HG03469 (cell line): ENCODE measurements at regions not wholly inside any gene's neighbourhood (a gene's known extent, or its start where the extent isn't known, plus 50 kb on each side); places are given as distances from the start of the nearest gene placed in this dataset.
A peak's percentile ranks its signal among the peaks of the same experiment; 100 is the strongest.

Experiments
- ATAC-seq: cut with Tn5 transposase; IDR thresholded peaks from one replicate; pipeline ENCODE4 v1.9.1; 2021; ENCODE audit warnings: mild to moderate bottlenecking, moderate library complexity, moderate number of reproducible peaks; ENCODE audit not compliant: unreplicated experiment

DNA sequence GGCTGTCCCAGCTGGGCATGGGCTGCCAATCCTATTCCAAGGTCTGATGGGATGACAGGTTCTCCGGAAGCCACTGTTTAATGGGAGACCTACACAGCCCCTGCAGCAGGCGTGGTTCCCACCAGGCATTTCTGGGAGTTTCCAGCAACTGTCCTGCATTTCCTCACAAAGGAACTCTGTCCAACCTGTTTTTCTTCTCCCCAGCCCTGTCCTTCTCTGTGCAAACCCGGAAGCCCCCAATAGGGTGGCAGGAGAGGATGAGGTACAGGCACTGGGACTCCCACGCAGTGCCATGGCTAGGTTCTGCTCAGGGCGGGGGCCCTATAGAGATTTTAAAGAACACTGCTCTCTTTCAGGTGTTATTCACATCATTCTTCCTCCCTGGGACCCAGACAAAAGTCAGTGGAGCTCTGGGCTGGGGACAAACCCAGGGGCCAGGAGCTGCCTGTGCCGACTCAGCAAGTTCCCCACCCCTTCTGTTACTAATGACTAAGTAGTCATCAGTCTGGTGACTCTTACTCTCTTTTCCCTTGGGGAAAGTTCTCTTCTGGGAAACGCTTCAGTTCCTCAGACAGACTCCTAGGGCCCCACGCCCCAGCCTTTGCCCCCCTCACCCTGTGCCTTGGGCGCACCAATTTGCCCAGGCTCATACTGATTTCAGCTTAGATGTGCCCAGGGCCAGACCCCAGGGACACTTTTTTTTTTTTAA is 97.7 kb downstream of the CD47 start:
- ATAC-seq: no peak

DNA sequence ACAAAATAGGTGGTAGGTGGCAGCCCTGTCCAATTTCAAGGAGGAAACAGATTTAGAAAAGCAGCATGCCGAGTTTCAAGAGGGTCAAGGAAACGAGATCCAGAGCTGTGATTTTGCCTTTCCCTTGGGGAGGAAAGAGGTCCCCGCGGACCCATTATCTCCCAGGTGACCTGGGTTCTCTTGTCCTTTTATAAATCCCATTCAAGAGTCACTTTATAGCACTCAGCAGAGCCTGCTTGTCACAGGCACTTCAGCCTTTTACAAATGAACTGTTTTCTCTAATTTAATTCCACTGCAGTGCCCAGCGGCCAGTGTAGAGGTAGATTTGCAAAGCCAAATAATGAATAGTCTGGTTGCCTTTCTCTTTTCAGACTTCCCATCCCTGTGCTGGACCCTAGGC is 99.9 kb downstream of the CD47 start:
- no peak for ATAC-seq

DNA sequence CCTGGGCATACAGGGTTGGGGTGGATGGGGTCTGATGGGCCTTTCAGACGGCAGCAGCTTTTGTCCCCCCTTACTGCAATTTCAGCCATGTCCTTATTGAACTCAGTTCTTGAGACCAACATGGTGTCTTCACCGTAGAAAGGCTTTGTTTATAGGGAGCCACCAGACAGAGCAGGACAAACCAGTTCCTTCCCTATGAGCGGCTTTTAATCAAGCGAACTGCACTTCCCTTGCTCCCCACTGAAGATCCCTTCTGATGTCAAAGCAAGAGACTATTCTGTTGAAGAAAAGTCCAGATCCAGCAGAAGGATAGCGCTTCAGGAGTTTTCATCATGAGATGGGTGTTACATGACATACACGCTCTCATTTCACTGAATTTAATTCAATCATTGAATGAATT is 100.4 kb downstream of the CD47 start:
- no peak for ATAC-seq

DNA sequence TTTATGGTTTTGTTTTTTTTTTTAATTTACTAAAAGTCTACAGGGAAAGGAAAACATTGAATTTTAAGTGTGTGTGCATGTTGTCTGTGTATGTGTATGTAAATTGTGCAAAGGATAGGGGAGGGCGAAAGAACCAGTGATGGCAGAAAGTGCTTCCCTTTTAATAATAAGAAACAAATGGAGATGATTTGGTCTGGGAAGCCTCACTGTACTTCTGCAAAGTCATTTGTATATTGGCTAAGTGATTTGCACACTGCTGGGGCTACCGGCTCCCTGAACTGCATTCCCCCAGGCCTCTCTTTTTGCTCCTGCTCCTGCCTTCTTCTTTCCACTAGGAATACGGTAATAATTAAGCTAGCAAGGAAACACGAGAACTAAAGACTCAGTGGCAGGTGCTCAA is 101.2 kb downstream of the CD47 start:
- ATAC-seq: no peak

DNA sequence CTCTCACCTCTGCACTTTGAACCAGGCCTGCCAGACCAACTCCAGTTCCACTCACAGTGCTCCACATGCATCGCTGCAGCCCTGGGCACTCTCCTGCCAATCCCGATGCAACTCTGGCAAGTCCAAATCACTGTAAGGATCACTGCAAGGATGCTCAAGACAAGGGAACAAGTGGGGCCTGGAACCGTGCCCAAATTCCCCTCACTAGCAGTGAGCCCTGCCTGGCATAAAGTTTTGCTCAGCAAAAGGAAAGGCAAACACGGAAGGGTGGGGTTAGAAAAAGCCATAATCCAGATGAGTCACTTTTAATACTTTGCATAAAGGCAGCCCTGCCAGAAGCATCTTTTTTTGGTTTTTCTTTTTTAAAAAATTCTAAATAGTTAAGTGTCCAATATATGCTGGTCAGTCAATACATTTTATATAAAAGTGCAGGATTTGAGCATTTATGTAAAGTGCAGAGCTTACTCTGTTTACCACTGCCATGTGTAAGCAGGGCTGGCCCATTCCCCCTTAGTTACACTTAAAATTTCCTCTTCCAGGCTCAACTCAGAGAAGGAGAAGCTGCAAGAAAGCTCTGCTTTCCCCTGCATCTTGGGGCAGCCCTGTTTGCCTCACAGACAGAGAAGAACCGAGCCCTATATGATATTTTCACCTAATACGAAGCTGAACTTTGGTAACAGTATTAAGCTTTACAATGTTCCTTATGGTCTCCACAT is 102.2 kb downstream of the CD47 start:
- ATAC-seq: no peak

DNA sequence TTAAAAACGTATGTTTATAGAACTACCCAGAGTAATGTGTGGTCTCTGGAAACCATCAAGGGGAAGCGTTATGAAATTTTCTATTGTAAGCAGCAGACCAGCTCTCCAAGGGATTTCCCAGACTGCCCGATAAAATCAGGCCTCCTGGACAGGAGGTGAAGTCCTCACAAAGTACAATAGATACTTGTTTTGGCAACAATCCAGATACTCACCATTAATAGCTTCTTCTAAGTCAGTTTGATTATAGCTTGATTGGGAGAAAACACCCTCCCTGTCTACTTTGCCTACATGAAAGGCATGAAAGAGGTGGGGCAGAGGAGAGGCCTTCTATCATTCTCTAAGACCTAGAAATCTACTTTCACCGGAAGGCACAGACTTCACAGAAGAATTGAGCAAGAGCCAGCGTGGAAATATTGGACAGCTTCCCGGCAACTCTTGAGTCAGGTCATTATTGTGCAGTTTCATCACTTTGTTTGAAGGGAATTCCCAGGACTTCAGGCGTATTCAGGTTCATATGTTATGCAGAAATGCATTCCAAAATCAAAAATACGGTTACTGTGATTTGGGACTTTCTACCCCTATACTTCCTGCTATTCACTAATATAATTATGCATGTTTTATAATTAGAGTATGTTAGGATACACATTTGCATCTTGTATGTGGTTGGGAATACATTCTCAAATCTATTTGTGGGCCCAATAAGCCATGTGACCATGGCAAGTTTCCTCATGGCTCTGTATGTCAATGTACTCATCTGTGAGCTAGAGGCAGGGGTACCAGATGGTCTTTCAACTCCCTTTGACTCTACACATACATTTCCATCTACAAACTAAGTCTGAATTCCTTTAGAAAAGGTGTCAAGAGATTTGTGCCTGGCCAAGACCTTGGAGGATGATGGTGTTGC is 103.5 kb downstream of the CD47 start:
- no peak for ATAC-seq

DNA sequence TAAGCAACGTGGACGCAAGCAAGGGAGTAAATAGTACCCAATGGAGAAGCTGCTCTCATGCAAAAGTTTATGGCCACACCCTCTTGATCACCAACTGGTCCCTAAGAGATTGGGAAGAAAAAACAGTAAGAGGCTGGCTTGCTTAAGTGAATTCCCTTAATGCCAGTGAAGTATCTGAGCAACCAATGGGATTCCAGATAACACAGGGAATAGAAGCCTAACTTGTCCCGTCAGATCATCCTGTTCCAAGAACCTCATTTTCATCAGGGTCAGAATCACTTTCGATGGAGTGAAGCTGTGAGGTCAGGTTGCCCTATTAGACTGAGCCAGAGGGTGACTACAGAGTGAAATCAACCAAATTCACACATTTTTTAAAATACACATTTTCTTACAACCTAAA is 104.3 kb downstream of the CD47 start:
- ATAC-seq: no peak

DNA sequence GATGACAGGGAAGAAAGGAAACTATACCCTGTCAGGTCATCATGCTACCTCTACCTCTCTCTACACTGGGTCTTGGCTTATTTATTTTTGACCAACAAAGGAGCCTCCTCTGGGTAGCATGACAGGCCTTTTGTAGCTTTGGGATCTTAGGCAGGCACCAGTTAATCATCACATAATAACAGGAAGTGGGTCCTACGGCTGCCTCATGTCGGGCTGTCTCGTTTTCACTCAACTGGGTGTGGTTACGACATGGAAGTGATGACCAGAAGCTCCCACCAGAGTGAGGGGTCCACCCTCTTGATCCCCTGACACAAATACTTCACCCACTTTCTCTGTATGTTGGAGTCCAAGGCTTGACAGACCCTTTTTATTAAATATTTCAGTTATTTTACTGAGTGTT is 105.3 kb downstream of the CD47 start:
- peak; percentile 88 for ATAC-seq

DNA sequence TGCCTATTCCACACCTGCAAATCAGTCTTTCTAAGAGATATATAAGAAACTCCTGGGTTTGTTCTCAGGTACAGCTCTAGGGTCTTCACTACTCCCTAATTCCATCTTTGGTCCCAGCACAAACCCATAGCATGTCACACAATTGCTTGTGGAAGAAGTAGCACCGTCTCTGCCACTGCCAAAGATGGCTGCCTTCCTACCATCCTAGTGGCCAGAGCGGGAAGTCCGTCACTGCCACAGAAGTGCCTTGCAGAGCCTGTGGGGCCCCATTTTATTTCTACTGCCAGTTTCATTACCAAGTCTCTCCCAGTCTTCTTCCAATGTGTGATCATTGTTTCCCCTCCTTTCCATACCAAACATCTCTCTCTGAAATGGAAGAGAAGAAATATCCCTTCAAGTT is 107.6 kb downstream of the CD47 start:
- ATAC-seq: no peak

DNA sequence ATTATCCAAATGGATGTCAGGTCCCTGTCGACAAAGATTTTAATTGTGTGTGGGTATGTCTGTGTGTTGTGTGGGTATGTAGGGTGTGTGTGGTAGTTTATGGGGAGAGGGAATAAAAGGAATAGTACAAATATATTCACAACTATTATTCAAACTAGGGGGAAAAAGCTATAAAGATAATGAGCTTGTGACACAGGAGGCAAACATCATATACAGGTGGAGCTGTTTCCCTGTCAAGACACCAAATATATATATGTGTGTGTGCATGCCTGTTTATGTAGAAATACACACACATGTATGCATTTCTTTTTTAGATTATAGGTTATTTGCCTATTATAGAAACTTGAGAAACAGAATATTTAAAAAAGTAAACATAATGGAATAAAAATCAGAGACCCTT is 108.7 kb downstream of the CD47 start:
- ATAC-seq: no peak

DNA sequence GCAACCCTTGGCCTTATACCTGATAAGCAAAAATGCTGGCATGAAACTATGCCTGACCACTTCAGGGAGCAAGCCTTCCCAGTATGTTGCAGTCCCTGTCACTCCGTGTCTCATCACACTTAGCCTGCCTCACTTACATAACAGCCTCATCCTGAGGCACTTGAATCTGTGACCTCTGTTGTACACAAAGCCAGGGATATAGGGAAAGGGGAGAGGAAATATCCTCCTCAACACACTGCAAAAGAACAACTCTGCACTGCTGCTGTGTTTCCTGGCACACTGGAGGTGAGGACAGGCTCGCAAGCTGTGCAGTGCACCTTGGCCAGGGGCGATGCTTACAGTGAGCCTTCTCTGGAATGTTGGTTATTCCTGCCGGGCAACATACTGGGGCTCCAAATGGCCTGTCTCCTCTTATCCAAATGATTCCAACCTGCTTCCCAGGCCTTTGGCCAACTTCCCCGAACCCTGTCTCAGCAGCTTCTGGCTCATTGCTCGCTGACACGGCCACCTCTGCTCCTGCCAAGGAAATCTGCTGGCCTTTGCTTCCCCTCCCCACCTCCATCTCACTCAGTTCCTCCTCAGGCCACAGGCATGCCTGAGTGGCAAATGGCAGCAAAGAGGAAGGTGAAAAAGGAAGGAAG is 109.2 kb downstream of the CD47 start:
- no peak for ATAC-seq

DNA sequence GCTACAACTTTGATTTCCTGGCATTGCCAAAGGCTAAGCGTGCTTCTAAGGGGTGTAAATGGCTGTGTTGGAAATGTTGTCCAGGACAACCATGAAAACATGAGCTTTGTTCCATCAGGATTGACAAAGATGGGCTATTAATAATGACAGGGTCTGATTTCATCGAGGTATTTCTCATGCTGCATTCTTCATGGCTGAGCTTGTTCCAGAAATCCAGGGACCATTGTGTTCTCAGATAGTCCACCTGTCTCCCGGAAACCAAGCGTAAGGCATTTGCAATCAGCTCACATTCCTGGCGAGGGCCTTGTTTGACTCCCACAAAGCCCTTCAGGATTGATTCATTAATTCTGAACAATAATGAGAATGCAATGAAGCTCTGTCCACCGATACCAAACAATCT is 111.3 kb downstream of the CD47 start:
- no peak for ATAC-seq

DNA sequence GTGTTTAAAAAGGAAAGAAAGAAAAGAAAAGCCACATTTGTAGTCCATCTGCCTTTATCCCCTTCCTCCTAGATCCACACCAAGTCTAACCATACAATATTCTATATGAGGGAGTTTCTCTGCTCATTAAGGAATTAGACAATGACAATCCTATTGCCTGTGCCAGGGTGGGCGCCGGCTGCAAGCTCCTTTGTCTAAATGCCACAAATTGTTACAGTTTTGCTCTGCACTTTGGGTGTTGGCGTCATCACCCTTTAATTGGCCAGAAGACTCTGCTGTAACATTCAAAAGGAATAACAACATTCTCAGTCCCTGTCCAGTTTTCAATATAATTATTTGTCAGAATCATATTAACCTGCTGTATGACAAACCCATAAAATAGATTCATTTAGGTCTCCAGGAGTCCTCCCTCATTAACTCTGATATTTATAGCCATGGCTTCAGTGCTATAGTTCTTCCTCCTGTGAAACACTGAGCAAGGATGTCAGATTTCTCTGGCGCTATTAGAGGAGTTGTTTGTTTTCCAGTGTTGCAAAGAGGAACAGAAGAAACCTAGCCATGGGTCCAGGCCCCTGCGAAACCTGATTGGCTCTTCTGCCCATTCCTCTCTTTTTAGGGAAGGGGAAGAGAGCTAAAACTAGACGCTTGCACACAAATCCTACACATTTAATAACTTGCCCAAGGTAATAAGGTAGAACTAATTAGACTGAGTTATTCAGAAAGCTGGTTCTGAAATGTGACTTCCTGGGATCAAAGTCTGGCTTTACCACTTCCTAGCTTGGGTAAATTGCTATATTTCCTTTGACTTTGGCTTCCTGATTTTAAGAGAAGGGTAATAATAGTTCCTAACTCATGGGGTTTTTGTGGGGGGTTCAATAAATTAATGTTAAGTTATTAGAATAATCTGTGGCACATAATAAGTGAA is 112.4 kb downstream of the CD47 start:
- ATAC-seq: no peak

DNA sequence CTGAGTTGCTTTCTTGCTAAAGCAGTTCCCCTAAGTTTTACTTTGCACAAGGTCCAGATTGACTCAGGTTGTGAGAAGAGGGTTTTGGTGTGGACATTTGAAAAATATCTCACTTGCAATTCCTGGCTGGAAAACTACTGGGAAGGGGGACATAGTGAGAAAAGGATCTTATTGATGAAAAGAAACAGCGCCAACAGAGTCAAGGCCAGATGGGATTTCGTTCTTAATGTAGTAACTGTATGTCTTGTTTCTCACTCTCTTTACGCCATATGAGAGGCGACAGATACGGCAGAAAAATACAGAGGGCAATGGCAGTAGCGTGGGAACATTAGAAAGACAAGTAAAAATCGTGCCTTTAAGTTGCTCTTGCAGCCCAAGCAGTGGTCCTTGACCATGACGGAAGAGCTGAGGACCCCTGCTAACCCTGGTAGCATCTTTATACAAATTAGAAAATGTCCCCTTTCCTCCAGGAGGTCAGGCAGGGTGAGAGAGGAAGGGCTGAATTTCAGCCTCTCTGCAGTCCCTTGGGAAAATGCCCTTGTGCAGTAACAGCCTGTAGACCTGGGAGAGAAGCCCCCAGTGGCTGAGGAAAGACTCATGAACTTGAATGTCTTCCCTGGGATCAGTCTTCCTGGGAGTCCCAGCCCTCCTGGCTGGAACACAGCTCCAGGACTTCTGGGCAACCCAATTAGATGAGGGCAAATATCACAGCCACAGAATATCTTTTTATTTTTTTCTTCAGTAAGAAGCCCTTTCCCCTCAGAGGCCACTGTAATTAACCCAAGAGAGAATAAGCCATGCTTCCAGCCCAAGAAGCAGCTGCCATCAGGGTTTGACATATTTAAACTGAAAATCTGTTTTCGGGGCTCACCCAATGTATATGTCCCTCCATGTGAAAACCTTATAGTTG is 113.4 kb downstream of the CD47 start:
- no peak for ATAC-seq

DNA sequence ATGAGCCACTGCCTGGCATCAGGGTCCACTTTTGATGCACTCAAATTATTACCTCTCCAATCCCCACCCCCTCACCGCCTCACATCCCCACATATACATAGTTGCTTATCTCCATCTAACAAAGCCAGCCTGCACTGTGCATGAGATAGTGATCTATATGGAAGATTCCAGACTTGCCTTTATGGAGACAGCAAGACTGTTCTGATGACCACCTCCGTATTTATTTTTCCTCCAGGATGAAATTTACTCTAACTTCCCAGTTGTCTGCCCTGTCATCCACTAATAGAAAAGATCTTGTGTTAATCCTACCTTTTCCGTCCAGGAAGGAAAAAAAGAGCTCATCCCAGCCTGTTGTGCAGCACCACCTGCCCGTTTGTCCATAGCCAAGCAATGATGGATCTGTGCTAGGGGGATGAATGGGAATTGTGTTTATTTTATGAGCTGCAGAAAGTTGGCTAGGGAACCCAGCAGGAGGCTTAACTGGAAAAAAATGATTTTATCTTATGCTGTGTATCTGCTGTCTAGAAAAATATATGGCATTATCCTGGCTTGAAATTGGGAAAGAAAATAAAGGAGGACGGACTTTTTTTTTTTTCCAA is 114.5 kb downstream of the CD47 start:
- no peak for ATAC-seq

DNA sequence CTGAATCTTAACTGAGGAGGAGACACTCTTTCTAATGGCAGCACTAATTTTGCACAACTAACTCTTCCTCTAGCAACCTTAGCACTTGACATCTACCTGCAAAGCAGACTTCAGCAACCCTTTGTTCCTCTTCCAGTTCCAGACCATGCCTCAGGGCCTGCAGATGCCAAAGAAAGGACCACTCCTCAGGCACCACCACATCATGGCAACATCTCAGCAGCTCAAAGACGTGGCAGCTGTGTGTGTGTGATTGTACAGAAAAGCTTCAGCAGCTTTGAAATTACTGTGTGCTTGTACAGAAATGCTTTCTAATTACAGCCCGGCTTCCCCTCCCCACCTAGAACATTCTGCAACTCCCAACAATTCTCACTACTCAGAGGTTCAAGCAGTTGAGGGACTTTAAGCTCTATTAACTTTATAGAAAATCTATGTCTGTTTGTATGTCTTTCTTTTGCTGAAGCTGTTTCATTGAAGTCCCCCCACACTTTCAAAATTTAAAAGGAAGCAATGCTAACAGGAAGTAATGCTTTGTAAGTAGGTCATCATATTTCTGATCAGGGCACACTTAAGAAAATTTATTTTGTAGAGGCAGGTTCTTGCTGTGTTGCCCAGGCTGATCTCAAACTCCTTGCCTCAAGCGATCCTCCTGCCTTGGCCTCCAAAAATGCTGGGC is 115.2 kb downstream of the CD47 start:
- no peak for ATAC-seq

DNA sequence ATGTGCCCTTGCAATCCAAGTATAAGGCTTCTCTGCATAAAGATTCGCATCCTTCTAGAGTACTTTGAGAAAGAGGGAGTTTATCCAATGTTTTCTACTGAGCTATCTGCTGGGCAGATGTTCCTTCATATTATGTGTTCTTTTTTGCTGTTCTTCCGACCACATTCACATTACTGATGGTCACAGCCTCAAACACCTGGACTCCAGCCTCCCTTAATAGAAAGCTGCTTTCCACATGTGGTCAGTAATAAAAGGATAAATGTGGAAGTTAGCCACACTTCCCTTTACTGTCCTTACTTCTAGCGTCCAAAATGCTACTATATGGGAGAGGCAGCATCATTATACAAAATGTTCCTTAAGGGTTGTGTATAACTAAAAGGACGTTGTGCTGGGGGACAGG is 116.9 kb downstream of the CD47 start:
- ATAC-seq: no peak

DNA sequence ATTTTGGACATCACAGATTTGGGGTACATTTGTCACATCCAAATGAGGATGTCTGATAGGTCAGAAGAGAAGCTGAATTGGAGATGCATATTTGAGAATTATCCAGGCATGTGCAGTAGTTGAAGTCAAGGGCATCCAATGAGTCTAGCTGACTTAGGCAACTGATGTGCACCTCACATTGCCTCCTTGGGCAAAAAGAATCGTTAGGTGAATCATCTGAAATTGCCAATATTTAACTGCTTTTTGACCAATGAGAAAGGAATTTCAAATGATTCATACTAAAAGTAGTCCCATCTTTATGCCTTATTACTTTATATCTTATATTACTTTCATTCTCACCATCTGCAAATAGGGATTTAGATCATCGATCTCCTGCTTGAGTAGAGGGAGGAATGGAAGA is 117.7 kb downstream of the CD47 start:
- ATAC-seq: no peak
